Ascending aorta (tissue), 2 donors: ENCODE measurements at regions not wholly inside any gene's neighbourhood (a gene's known extent, or its start where the extent isn't known, plus 50 kb on each side); places are given as distances from the start of the nearest gene placed in this dataset.

Experiments used
- DNase-seq, 2 donors: peaks; one replicate each; pipeline ENCODE4 v3.0.0-alpha.2; 2019; ENCODE audit warnings: low spot score in 2 of 2
- H3K27ac ChIP-seq, 2 donors: fragments of 200-600 bp; sonication (generic); one replicate each; pipeline ENCODE4 v1.5.1; 2016 to 2017; ENCODE audit warnings: mild to moderate bottlenecking in 1 of 2
- H3K27me3 ChIP-seq: fragments of 200-600 bp; sonication (generic); one replicate; pipeline ENCODE4 v1.5.1; 2017
- H3K36me3 ChIP-seq, 2 donors: fragments of 200-600 bp; sonication (generic); one replicate each; pipeline ENCODE4 v1.5.1; 2016
- H3K4me1 ChIP-seq, 2 donors: fragments of 200-600 bp; sonication (generic); one replicate each; pipeline ENCODE4 v1.5.1; 2016 to 2017; ENCODE audit warnings: mild to moderate bottlenecking in 1 of 2
- H3K4me3 ChIP-seq, 2 donors: fragments of 200-600 bp; sonication (generic); one replicate each; pipeline ENCODE4 v1.5.1; 2016 to 2017; ENCODE audit warnings: mild to moderate bottlenecking in 1 of 2
- H3K9me3 ChIP-seq, 2 donors: fragments of 200-600 bp; sonication (generic); one replicate each; pipeline ENCODE4 v1.5.1; 2016
- CTCF ChIP-seq, 3 experiments: fragments of 200-600 bp in 2 of 3; fragments of 450-650 bp in 1 of 3; sonication (generic) in 2 of 3; IDR thresholded peaks; one replicate each; pipeline ENCODE4 v1.5.1; 2016 to 2019; ENCODE audit warnings: antibody characterized with exemption in 3 of 3, mild to moderate bottlenecking in 1 of 3, moderate library complexity in 1 of 3
- intact Hi-C: fragments of 100-400 bp; cut with DNase I; formaldehyde crosslinking; loops from one replicate; pipeline ENCODE4 v1.15.1; 2023

- H3K27ac ChIP-seq = no peak overlapping the region
- H3K4me1 ChIP-seq = peaks cover 0 to 4% of the 10 kb centered on the region in 2 donors
- no peak for DNase-seq
- TF ChIP-seq CTCF (IDR thresholded peaks at IDR 0.05) = no peak
- no peak overlapping the region for H3K4me3 ChIP-seq
- H3K27me3 ChIP-seq = no peaks in the 10 kb centered on the region
- intact Hi-C loops = no loop called here
- H3K36me3 ChIP-seq = no peaks in the 10 kb centered on the region
- no peaks in the 10 kb centered on the region for H3K9me3 ChIP-seq
These were observed 245.7 kb upstream of the CIBAR2 start for GRCh38 chr16:85357924-85358505.

GRCh38 chr16:85358704-85359146, 246.5 kb upstream of the CIBAR2 start:
- intact Hi-C loops = no loop called here
- Histone ChIP-seq H3K4me3 (no peak overlapping the region), H3K4me1 (peaks cover 0 to 4% of the 10 kb centered on the region in 2 donors)

GRCh38 chr16:85359147-85359822, 247.0 kb upstream of the CIBAR2 start:
- peaks cover 0 to 4% of the 10 kb centered on the region in 2 donors for H3K4me1 ChIP-seq
- intact Hi-C loops = no loop called here
- H3K4me3 ChIP-seq = no peak overlapping the region
- DNase-seq = no peak
- no peaks in the 10 kb centered on the region for H3K36me3 ChIP-seq
- no peaks in the 10 kb centered on the region for H3K27me3 ChIP-seq
- TF ChIP-seq CTCF (IDR thresholded peaks at IDR 0.05) = no peak
- H3K9me3 ChIP-seq = no peaks in the 10 kb centered on the region
- no peak overlapping the region for H3K27ac ChIP-seq

More at GRCh38 chr16:85358704-85359146, 246.5 kb upstream of the CIBAR2 start:
- Histone ChIP-seq H3K27ac (no peak overlapping the region), H3K9me3 (no peaks in the 10 kb centered on the region), H3K36me3 (no peaks in the 10 kb centered on the region), H3K27me3 (no peaks in the 10 kb centered on the region)
- TF ChIP-seq CTCF (IDR thresholded peaks at IDR 0.05) = no peak
- DNase-seq = no peak

GRCh38 chr16:85360323-85361277, 248.3 kb upstream of the CIBAR2 start:
- no peaks in the 10 kb centered on the region for H3K36me3 ChIP-seq
- no peaks in the 10 kb centered on the region for H3K27me3 ChIP-seq
- H3K27ac ChIP-seq = no peak overlapping the region
- H3K4me3 ChIP-seq = no peak overlapping the region
- DNase-seq = no peak
- peaks cover 0 to 4% of the 10 kb centered on the region in 2 donors for H3K4me1 ChIP-seq
- TF ChIP-seq CTCF (IDR thresholded peaks at IDR 0.05) = no peak
- intact Hi-C loops = no loop called here
- H3K9me3 ChIP-seq = no peaks in the 10 kb centered on the region

- H3K9me3 ChIP-seq = no peaks in the 10 kb centered on the region
- peaks cover 0 to 9% of the 10 kb centered on the region in 2 donors for H3K4me1 ChIP-seq
- DNase-seq = no peak
- H3K36me3 ChIP-seq = no peaks in the 10 kb centered on the region
- H3K4me3 ChIP-seq = no peak overlapping the region
- H3K27me3 ChIP-seq = no peaks in the 10 kb centered on the region
- no peak for TF ChIP-seq CTCF (IDR thresholded peaks at IDR 0.05)
- peak overlapping the region in 1 of 2 donors; percentile 16 for H3K27ac ChIP-seq
- intact Hi-C loops = no loop called here
These were observed 249.3 kb upstream of the CIBAR2 start for GRCh38 chr16:85361441-85362118.
